IPS-18c (cell line): ENCODE measurements at regions not wholly inside any gene's neighbourhood (a gene's known extent, or its start where the extent isn't known, plus 50 kb on each side); places are given as distances from the start of the nearest gene placed in this dataset.

Source experiments
- H3K4me3 ChIP-seq: 2 replicates; pipeline ENCODE4 v1.7.0; 2013; ENCODE audit warnings: low read depth, mild to moderate bottlenecking, low read length, moderate library complexity; ENCODE audit not compliant: insufficient read depth
- H3K9me3 ChIP-seq: one replicate; pipeline ENCODE4 v1.6.1; 2013; ENCODE audit warnings: mild to moderate bottlenecking, low read length, moderate library complexity; ENCODE audit not compliant: control insufficient read depth, insufficient read depth

DNA sequence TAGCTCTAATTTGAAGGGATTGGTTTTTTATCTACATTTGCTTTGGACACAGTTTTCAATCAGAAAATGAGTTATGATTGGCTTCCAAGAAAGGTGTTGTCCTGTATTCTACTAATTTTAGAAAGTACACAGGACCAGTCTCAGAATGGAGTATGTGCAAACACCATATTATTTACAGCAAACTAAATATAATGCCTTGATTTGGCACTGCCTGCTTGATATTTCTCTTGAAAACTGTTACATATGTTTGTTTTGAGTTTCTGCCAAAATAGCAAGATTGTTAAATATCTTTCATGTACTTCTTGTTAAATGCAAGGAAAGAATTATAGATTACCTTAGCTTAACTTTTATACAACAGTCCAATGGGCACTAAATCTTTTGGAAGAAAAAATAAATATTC is 694.9 kb downstream of the KCNJ3 start:
- Histone ChIP-seq H3K4me3 (no peak overlapping the region), H3K9me3 (no peaks in the 10 kb centered on the region)

GRCh38 chr2:155391613-155392130 is 693.2 kb downstream of the KCNJ3 start:
- no peaks in the 10 kb centered on the region for H3K9me3 ChIP-seq
- no peak overlapping the region for H3K4me3 ChIP-seq

- no peaks in the 10 kb centered on the region for H3K9me3 ChIP-seq
- H3K4me3 ChIP-seq, result no peak overlapping the region
These were observed 690.7 kb downstream of the KCNJ3 start for GRCh38 chr2:155389224-155389623.

- H3K9me3 ChIP-seq, result no peaks in the 10 kb centered on the region
- no peak overlapping the region for H3K4me3 ChIP-seq
These were observed 686.1 kb downstream of the KCNJ3 start for GRCh38 chr2:155384555-155385123.

- H3K4me3 ChIP-seq, result no peak overlapping the region
- H3K9me3 ChIP-seq, result no peaks in the 10 kb centered on the region
These were observed 684.3 kb downstream of the KCNJ3 start for GRCh38 chr2:155382776-155383175.

DNA sequence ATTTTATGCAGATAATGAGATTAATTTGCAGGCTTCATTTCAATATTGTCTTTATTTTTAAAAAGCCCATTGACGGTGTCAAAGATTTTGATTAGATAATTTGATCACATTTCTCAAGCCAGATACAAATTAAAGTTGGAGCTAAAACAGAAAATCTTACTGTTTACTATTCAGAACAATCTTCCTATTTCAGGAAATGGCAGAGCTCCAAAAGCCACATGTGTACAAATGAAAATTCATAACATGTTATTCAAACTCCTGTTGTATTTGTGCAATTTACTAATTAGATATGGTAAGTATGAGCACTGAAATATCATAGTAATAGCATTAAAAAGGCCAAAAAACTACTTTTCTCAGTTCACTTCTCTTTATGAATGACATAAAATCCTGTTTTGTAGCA is 682.9 kb downstream of the KCNJ3 start:
- H3K4me3 ChIP-seq, result no peak overlapping the region
- H3K9me3 ChIP-seq, result no peaks in the 10 kb centered on the region

- H3K9me3 ChIP-seq, result no peaks in the 10 kb centered on the region
These were observed 681.0 kb downstream of the KCNJ3 start for GRCh38 chr2:155379494-155379893.

GRCh38 chr2:155377931-155378444 is 679.5 kb downstream of the KCNJ3 start:
- no peaks in the 10 kb centered on the region for H3K9me3 ChIP-seq
- H3K4me3 ChIP-seq, result no peak overlapping the region

More at GRCh38 chr2:155379494-155379893, 681.0 kb downstream of the KCNJ3 start:
- no peak overlapping the region for H3K4me3 ChIP-seq

- H3K4me3 ChIP-seq, result no peak overlapping the region
- H3K9me3 ChIP-seq, result no peaks in the 10 kb centered on the region
These were observed 678.8 kb downstream of the KCNJ3 start for GRCh38 chr2:155377266-155377680.

- Histone ChIP-seq H3K9me3 (no peaks in the 10 kb centered on the region), H3K4me3 (no peak overlapping the region)
These were observed 674.5 kb downstream of the KCNJ3 start for GRCh38 chr2:155372969-155373368.

GRCh38 chr2:155368934-155369333 is 670.4 kb downstream of the KCNJ3 start:
- Histone ChIP-seq H3K4me3 (no peak overlapping the region), H3K9me3 (no peaks in the 10 kb centered on the region)

- H3K9me3 ChIP-seq, result no peaks in the 10 kb centered on the region
- H3K4me3 ChIP-seq, result no peak overlapping the region
These were observed 666.3 kb downstream of the KCNJ3 start for GRCh38 chr2:155364766-155365165.

DNA sequence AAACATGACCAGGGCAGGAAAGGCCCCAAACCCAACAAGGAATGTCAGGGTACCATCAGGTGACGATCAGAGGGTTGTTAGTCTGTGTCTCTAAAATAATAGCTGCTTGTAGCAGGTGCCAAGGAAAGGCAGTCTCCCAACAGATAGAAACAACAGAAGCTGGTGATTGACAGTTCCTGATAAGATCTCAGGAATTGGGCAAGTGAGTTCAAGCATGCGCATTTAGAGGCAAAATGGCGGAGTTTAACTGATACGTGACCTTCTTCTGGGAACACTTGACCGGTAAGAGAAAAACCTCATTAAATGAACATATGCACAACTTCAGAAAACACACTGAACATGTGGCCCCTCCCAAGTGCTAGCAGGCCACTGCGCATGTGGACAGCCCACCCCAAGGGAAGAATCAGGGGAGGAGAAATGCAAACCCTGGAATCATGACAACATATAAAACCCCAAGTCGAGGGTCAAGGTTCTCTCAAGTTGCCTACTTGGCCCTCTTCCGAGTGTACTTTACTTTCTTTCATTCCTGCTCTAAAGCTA is 664.9 kb downstream of the KCNJ3 start:
- Histone ChIP-seq H3K9me3 (peaks cover 2% of the 10 kb centered on the region), H3K4me3 (no peak overlapping the region)

- peaks cover 2% of the 10 kb centered on the region for H3K9me3 ChIP-seq
- H3K4me3 ChIP-seq, result no peak overlapping the region
These were observed 658.7 kb downstream of the KCNJ3 start for GRCh38 chr2:155357172-155357571.

- no peak overlapping the region for H3K4me3 ChIP-seq
These were observed 657.8 kb downstream of the KCNJ3 start for GRCh38 chr2:155356250-155356649.

GRCh38 chr2:155350783-155351580 is 652.5 kb downstream of the KCNJ3 start:
- H3K9me3 ChIP-seq, result no peaks in the 10 kb centered on the region
- H3K4me3 ChIP-seq, result no peak overlapping the region

More at GRCh38 chr2:155356250-155356649, 657.8 kb downstream of the KCNJ3 start:
- peaks cover 2% of the 10 kb centered on the region for H3K9me3 ChIP-seq

GRCh38 chr2:155332016-155332415 is 633.5 kb downstream of the KCNJ3 start:
- H3K4me3 ChIP-seq, result no peak overlapping the region
- no peaks in the 10 kb centered on the region for H3K9me3 ChIP-seq

DNA sequence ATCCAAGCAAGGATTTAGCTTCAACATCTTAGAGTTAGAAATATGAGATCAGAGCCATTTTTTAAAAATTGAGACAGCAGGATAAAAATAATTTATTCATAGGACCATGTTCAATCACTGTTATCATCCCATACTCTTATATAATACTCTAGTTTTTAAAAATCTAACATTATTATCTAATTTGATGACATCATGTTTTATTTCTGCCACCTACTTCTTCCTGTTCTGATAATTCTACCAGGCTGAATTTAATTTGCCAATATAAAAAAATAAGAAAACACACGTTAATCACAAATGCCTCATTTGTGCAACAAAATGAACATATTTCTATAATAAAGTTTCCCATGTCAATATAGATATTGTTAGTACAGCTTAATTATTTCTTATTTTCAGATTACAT is 621.7 kb downstream of the KCNJ3 start:
- no peak overlapping the region for H3K4me3 ChIP-seq

More for the DNA sequence above, 621.7 kb downstream of the KCNJ3 start:
- H3K9me3 ChIP-seq, result no peaks in the 10 kb centered on the region
